Heart left ventricle (tissue), 16 donors: ENCODE measurements at regions not wholly inside any gene's neighbourhood (a gene's known extent, or its start where the extent isn't known, plus 50 kb on each side); places are given as distances from the start of the nearest gene placed in this dataset.

Experiments used
- ATAC-seq, 4 donors: fragments of 200-7000 bp; cut with Tn5 transposase; one replicate each; pipeline ENCODE4 v1.9.1; 2020 to 2022; ENCODE audit warnings: moderate library complexity in 4 of 4, mild to moderate bottlenecking in 3 of 4, moderate number of reproducible peaks in 1 of 4
- DNase-seq, 5 donors: peaks; one replicate each; pipeline ENCODE4 v3.0.0-alpha.2; 2020
- H3K27ac ChIP-seq, 12 donors: fragments of 200-600 bp; sonication (generic) in 4 of 12; one replicate each; pipeline versions ENCODE4 v1.5.0 to v1.8.0; 2016 to 2022; ENCODE audit warnings: mild to moderate bottlenecking in 2 of 12
- H3K27me3 ChIP-seq, 9 donors: fragments of 200-600 bp; sonication (generic) in 2 of 9; one replicate each; pipeline versions ENCODE4 v1.5.1 to v1.8.0; 2016 to 2022; ENCODE audit warnings: mild to moderate bottlenecking in 3 of 9
- H3K36me3 ChIP-seq, 9 donors: fragments of 200-600 bp; sonication (generic) in 2 of 9; one replicate each; pipeline versions ENCODE4 v1.5.0 to v1.8.0; 2018 to 2022; ENCODE audit warnings: mild to moderate bottlenecking in 2 of 9
- H3K4me1 ChIP-seq, 12 donors: fragments of 200-600 bp; sonication (generic) in 4 of 12; one replicate each; pipeline versions ENCODE4 v1.5.0 to v1.8.0; 2016 to 2022; ENCODE audit warnings: mild to moderate bottlenecking in 3 of 12
- H3K4me3 ChIP-seq, 12 donors: fragments of 200-600 bp; sonication (generic) in 4 of 12; one replicate each; pipeline versions ENCODE4 v1.5.0 to v1.8.0; 2017 to 2022; ENCODE audit warnings: mild to moderate bottlenecking in 9 of 12, moderate library complexity in 4 of 12
- H3K9me3 ChIP-seq, 12 donors: fragments of 200-600 bp; sonication (generic) in 4 of 12; one replicate each; pipeline versions ENCODE4 v1.5.0 to v1.8.0; 2016 to 2022; ENCODE audit warnings: mild to moderate bottlenecking in 1 of 12
- POLR2A ChIP-seq, 2 donors: fragments of 450-650 bp; IDR thresholded peaks; one replicate each; pipeline ENCODE4 v1.6.1; 2017; ENCODE audit warnings: antibody characterized with exemption in 2 of 2, mild to moderate bottlenecking in 2 of 2, moderate library complexity in 2 of 2
- WGBS, 4 donors: extraction: QIAGEN DNeasy Blood & Tissue Kit in 2 of 4; methylation state at CpG; one replicate each; pipeline versions ENCODE4 v1.1.5 to v1.1.7; 2013 to 2018; 5-methylcytosine and 5-hydroxymethylcytosine counted together
- intact Hi-C, 10 donors: fragments of 100-400 bp; cut with DNase I; formaldehyde crosslinking; loops; one replicate each; pipeline versions ENCODE4 v1.11.1 to v1.14.2; 2022
- TF ChIP-seq, protein P1 (sequence below), 12 donors: fragments of 200-600 bp; sonication (generic) in 4 of 12; IDR thresholded peaks; one replicate each; pipeline versions ENCODE4 v1.5.0 to v1.8.0; 2018 to 2022; ENCODE audit warnings: antibody characterized with exemption in 12 of 12, mild to moderate bottlenecking in 5 of 12
- donor health status: ischemic (EF 13 %, LVEDD 7.1; RV severe dilation, severe dysfunction).
- donor health status: healthy with polysubstance abuse.
- donor health status: DM: no; HTN: yes; CAD: no.
- donor health status: DM: no; HTN: no; CAD: no.
- donor health status: ischemic (EF 25% LVEDD 6.9; RV normal size, moderate dysfunction).
- donor health status: ischemic (EF 25% LVEDD 5.7; RV mildly dilated, moderate dysfunction).
- donor health status: healthy.
- donor health status: DM: yes; HTN: yes; CAD: no.
- donor health status: ischemic (EF 35%, LVEDD 5.7; RV mildly dilated, moderate dysfunction).
- donor health status: nonischemic (EF 11% LVEDD 7.7; RV severe dilation, severe dysfunction).
- donor health status: DM: yes; HTN: yes; CAD: no.
- donor health status: PGD.
- donor health status: ischemic (EF 29% LVEDD 5.4; RV normal size, mild dysfunction).
- donor health status: nonischemic (EF 23%, LVEDD 6.1; RV moderate dilation, normal function).

DNA sequence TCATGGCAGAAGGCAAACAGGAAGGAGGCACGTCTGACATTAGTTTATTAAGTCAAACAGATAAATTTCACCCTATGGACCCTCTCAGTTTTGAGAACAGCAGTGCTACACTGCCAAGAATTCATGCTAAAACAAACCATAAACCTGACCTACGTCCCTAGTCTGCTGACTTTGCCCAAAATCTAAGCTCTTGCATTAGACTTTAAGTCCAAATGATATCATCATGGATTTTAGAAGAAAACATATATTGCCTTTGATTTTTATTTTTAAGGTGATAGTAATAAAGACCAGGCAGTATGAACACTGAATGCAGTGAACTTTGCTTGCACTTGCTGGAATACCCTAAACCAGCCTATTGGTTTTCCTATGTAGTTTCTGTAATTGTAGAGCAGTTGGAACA, 79.6 kb upstream of the GADL1 start:
- no peak overlapping the region for H3K4me3 ChIP-seq
- 82 to 87% (median 84%) methylated on average over 2 of the region's 2 CpGs for WGBS, 4 donors
- no peaks in the 10 kb centered on the region for H3K4me1 ChIP-seq
- intact Hi-C loops, result no loop called here
- no peak overlapping the region for H3K27ac ChIP-seq
- TF ChIP-seq POLR2A (IDR thresholded peaks at IDR 0.05), result no peak
- TF ChIP-seq, protein P1, sequence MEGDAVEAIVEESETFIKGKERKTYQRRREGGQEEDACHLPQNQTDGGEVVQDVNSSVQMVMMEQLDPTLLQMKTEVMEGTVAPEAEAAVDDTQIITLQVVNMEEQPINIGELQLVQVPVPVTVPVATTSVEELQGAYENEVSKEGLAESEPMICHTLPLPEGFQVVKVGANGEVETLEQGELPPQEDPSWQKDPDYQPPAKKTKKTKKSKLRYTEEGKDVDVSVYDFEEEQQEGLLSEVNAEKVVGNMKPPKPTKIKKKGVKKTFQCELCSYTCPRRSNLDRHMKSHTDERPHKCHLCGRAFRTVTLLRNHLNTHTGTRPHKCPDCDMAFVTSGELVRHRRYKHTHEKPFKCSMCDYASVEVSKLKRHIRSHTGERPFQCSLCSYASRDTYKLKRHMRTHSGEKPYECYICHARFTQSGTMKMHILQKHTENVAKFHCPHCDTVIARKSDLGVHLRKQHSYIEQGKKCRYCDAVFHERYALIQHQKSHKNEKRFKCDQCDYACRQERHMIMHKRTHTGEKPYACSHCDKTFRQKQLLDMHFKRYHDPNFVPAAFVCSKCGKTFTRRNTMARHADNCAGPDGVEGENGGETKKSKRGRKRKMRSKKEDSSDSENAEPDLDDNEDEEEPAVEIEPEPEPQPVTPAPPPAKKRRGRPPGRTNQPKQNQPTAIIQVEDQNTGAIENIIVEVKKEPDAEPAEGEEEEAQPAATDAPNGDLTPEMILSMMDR (IDR thresholded peaks at IDR 0.05), result no peak
- no peak for DNase-seq
- H3K27me3 ChIP-seq, result no peaks in the 10 kb centered on the region
- ATAC-seq, result no peak
- no peaks in the 10 kb centered on the region for H3K36me3 ChIP-seq
- H3K9me3 ChIP-seq, result no peaks in the 10 kb centered on the region

GRCh38 chr3:30977592-30977991, 83.1 kb upstream of the GADL1 start:
- intact Hi-C loops, result no loop called here
- TF ChIP-seq, protein P1 (IDR thresholded peaks at IDR 0.05), result no peak
- TF ChIP-seq POLR2A (IDR thresholded peaks at IDR 0.05), result no peak
- no peak overlapping the region for H3K4me3 ChIP-seq
- no peaks in the 10 kb centered on the region for H3K36me3 ChIP-seq
- H3K27ac ChIP-seq, result no peak overlapping the region
- H3K4me1 ChIP-seq, result no peaks in the 10 kb centered on the region
- no peaks in the 10 kb centered on the region for H3K27me3 ChIP-seq
- ATAC-seq (no peak), DNase-seq (no peak)
- no peaks in the 10 kb centered on the region for H3K9me3 ChIP-seq
- WGBS, 4 donors, result 82 to 100% (median 94%) methylated on average over 1 of the region's 1 CpG

DNA sequence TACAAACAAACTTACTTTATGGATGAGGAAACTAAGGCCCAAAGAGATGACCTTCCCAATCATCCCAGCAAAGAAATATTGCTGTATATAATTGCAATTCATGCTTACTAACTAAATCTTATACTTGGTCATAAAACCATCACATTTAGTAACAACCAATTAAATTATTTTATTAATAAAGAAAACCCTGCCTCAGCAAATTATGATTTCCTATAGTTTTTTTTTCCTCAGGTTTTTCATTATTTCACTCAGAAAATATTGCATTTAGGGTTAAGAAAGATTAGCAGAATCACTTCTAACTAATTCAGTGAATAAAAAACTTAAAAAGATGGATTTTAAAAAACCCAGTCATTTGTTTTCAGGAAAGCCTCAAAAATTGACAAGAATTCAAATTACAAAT, 86.5 kb upstream of the GADL1 start:
- no peak for ATAC-seq
- no peak for DNase-seq

GRCh38 chr3:30982416-30983075, 88.1 kb upstream of the GADL1 start:
- Histone ChIP-seq H3K9me3 (no peaks in the 10 kb centered on the region), H3K27me3 (no peaks in the 10 kb centered on the region), H3K4me1 (peaks cover 0 to 7% (median 0%) of the 10 kb centered on the region in 12 donors), H3K27ac (no peak overlapping the region), H3K36me3 (no peaks in the 10 kb centered on the region), H3K4me3 (no peak overlapping the region)
- 74 to 83% (median 78%) methylated on average over 3 of the region's 3 CpGs for WGBS, 4 donors
- ATAC-seq (no peak), DNase-seq (no peak)
- intact Hi-C loops, result loop anchor here in 1 of 10 donors (10.0 kb wide), 1 partner anchor 58 kb away; no protein-coding TSS in a partner anchor
- TF ChIP-seq POLR2A (IDR thresholded peaks at IDR 0.05), result no peak
- TF ChIP-seq, protein P1 (IDR thresholded peaks at IDR 0.05), result no peak

More for the DNA sequence above, 86.5 kb upstream of the GADL1 start:
- no peak for TF ChIP-seq POLR2A (IDR thresholded peaks at IDR 0.05)
- TF ChIP-seq, protein P1 (IDR thresholded peaks at IDR 0.05), result no peak
- peaks cover 0 to 7% (median 0%) of the 10 kb centered on the region in 12 donors for H3K4me1 ChIP-seq
- no peak overlapping the region for H3K27ac ChIP-seq
- no peaks in the 10 kb centered on the region for H3K9me3 ChIP-seq
- no peak overlapping the region for H3K4me3 ChIP-seq
- intact Hi-C loops, result loop anchor here in 1 of 10 donors (10.0 kb wide), 1 partner anchor 56 kb away; no protein-coding TSS in a partner anchor
- H3K27me3 ChIP-seq, result no peaks in the 10 kb centered on the region
- no peaks in the 10 kb centered on the region for H3K36me3 ChIP-seq
